HepG2 (cell line): ENCODE measurements at regions not wholly inside any gene's neighbourhood (a gene's known extent, or its start where the extent isn't known, plus 50 kb on each side); places are given as distances from the start of the nearest gene placed in this dataset.

Experiments
- ATAC-seq: fragments of 200-7000 bp; cut with Tn5 transposase; 3 replicates; pipeline ENCODE4 v1.9.1; 2020; ENCODE audit warnings: mild to moderate bottlenecking, moderate library complexity
- BruUV-seq: library from RNA; stranded (reverse); fragments of 400-500 nt; replicated peaks from 2 replicates; lab custom pipeline; 2021; lab: Mats Ljungman, UMichigan
- CTCF ChIA-PET: fragments of 300-600 bp; formaldehyde crosslinking; extraction: SDS; loops from one replicate; lab custom pipeline; 2021; ENCODE audit warnings: low total read pairs, inconsistent platforms, low intra/inter-chr PET ratio; lab: Yijun Ruan, JAX
- POLR2A ChIA-PET: fragments of 350-600 bp; sonication (Branson Sonifier 250); formaldehyde crosslinking; loops from one replicate; lab custom pipeline; 2020; ENCODE audit warnings: antibody characterized with exemption, inconsistent platforms; lab: Yijun Ruan, JAX
- DNase-seq: peaks from one replicate; pipeline ENCODE4 v3.0.0-alpha.2; 2015; ENCODE audit warnings: low spot score
- FAIRE-seq: peaks from 3 replicates; lab custom pipeline; 2011; peaks lifted over from hg19 to GRCh38; lab: Jason Lieb, UNC
- H2AFZ ChIP-seq: one replicate; pipeline ENCODE4 v1.6.1; 2011; ENCODE audit warnings: low read length, inconsistent platforms
- H3K27ac ChIP-seq: fragments of 300-600 bp; 3 replicates; pipeline ENCODE4 v1.8.0; 2011; ENCODE audit warnings: mixed run types, mild to moderate bottlenecking, mixed read lengths, low read length, inconsistent platforms; ENCODE audit not compliant: insufficient read depth; ENCODE audit errors: extremely low read length
- H3K27me3 ChIP-seq, 2 experiments: fragments of 200-600 bp in 1 of 2; 2 replicates in 1 of 2; 3 replicates in 1 of 2; pipeline versions ENCODE4 v1.6.0 to v1.8.0; 2011; ENCODE audit warnings: low read length in 2 of 2, mild to moderate bottlenecking in 2 of 2, moderate library complexity in 2 of 2, inconsistent platforms in 1 of 2; ENCODE audit not compliant: insufficient read depth in 2 of 2, control insufficient read depth in 1 of 2
- H3K36me3 ChIP-seq, 2 experiments: fragments of 200-600 bp in 1 of 2; replicated peaks in 1 of 2; 2 replicates in 1 of 2; 3 replicates in 1 of 2; pipeline versions ENCODE4 v1.5.1 to v1.8.0; 2011; ENCODE audit warnings: low read length in 2 of 2, inconsistent platforms in 1 of 2; ENCODE audit not compliant: insufficient read depth in 2 of 2, control insufficient read depth in 1 of 2
- H3K4me1 ChIP-seq: 2 replicates; pipeline ENCODE4 v1.5.1; 2012; ENCODE audit warnings: low read length, inconsistent platforms; ENCODE audit not compliant: insufficient read depth
- H3K4me2 ChIP-seq: 2 replicates; pipeline ENCODE4 v1.6.0; 2011; ENCODE audit warnings: low read depth, low read length, inconsistent platforms
- H3K4me3 ChIP-seq, 3 experiments: fragments of 200-600 bp in 1 of 3; sonication (generic), shearing (Covaris generic) in 1 of 3; replicated peaks in 1 of 3; 2 replicates each; pipeline ENCODE4 v1.5.1; 2011 to 2016; ENCODE audit warnings: low read length in 3 of 3, inconsistent platforms in 2 of 3, low read depth in 2 of 3, mild to moderate bottlenecking in 2 of 3, control low read depth in 1 of 3, mixed read lengths in 1 of 3; ENCODE audit not compliant: insufficient read depth in 1 of 3
- H3K79me2 ChIP-seq: one replicate; pipeline ENCODE4 v1.6.1; 2011; ENCODE audit warnings: low read length, inconsistent platforms; ENCODE audit not compliant: insufficient read depth
- H3K9ac ChIP-seq: 2 replicates; pipeline ENCODE4 v1.6.0; 2011; ENCODE audit warnings: mild to moderate bottlenecking, low read depth, low read length, inconsistent platforms; ENCODE audit not compliant: insufficient read depth
- H3K9me3 ChIP-seq: 2 replicates; pipeline ENCODE4 v1.5.1; 2012; ENCODE audit warnings: mild to moderate bottlenecking, low read length
- H4K20me1 ChIP-seq: 2 replicates; pipeline ENCODE4 v1.6.0; 2011; ENCODE audit warnings: inconsistent platforms, mild to moderate bottlenecking, low read length, moderate library complexity; ENCODE audit not compliant: insufficient read depth
- MAFK ChIP-seq, 2 experiments: IDR thresholded peaks in 1 of 2; conservative IDR thresholded peaks in 1 of 2; 2 replicates each; pipeline ENCODE4 v1.6.1; 2011; ENCODE audit warnings: improper control_type of control experiment in 2 of 2, low read length in 2 of 2
- WGBS: methylation state at CpG from one replicate; pipeline ENCODE4 v1.1.6; 2017; ENCODE audit warnings: low lambda C conversion rate; 5-methylcytosine and 5-hydroxymethylcytosine counted together
- in situ Hi-C: cut with HindIII; loops from 2 replicates; pipeline ENCODE4 v1.10.0; 2017; ENCODE audit warnings: low pct_unique_long_range_greater_than_20kb; ENCODE audit not compliant: extremely low pct_ligation_motif_present
- intact Hi-C: fragments of 100-400 bp; cut with micrococcal nuclease; formaldehyde crosslinking; loops from one replicate; pipeline ENCODE4 v1.10.0; 2022; ENCODE audit not compliant: unreplicated experiment
- TF ChIP-seq, protein P1 (sequence below): sonication (generic); formaldehyde crosslinking; IDR thresholded peaks from 2 replicates; pipeline ENCODE4 v1.4.0; 2020; ENCODE audit warnings: missing genetic modification reagents
- TF ChIP-seq, protein P2 (sequence below): IDR thresholded peaks from 2 replicates; pipeline ENCODE4 v1.6.1; 2016; ENCODE audit warnings: missing biosample characterization, missing genetic modification reagents, low read depth

DNA sequence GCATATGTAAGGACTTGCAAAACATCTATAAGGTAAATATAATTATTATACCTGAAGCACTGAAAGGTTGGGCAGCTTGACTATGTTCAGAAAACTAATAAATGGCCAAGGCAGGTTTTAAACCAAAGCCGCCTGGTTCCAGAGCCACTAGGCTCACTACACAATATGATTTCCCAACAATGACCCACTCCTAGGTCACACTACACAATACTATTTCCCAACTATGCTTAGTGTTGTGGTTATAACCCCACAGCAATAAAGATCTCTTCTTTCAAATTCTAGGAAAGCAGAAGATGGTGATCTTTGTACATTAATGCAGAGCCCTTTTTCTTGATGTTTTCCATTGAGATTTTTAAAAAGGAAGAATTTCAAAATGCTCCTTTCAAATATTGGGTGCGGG, 180.4 kb downstream of the CYRIA start (continued):
- TF ChIP-seq, protein P1, sequence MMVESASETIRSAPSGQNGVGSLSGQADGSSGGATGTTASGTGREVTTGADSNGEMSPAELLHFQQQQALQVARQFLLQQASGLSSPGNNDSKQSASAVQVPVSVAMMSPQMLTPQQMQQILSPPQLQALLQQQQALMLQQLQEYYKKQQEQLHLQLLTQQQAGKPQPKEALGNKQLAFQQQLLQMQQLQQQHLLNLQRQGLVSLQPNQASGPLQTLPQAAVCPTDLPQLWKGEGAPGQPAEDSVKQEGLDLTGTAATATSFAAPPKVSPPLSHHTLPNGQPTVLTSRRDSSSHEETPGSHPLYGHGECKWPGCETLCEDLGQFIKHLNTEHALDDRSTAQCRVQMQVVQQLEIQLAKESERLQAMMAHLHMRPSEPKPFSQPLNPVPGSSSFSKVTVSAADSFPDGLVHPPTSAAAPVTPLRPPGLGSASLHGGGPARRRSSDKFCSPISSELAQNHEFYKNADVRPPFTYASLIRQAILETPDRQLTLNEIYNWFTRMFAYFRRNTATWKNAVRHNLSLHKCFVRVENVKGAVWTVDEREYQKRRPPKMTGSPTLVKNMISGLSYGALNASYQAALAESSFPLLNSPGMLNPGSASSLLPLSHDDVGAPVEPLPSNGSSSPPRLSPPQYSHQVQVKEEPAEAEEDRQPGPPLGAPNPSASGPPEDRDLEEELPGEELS (CRISPR knock-in tag) = no peak

DNA sequence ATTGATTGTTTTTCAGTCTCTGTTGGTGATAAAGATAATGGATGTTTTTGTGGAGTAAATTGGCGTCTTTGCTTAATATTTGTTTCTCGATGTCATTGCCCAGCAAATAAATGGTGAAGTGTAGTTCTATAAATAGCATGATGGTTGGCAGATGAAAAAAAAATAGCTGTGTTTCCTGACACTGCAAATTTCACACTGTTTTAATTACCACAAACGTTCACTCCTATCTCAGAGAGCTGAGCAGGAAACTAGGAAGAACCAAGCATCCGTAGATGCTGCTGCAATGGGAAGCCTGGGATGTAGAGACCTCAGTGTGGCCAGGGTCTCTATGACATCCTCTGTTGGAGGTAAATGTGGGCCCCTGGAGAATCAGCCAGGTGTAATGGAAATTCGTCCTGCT, 183.2 kb downstream of the CYRIA start:
- ChIA-PET CTCF (no interaction called here), POLR2A (no interaction called here)
- no peak overlapping the region for H3K4me2 ChIP-seq
- H3K4me1 ChIP-seq = no peaks in the 10 kb centered on the region
- no peak overlapping the region for H3K27ac ChIP-seq
- DNase-seq = no peak
- intact Hi-C loops (no loop called here), in situ Hi-C loops (loop anchor here (10.0 kb wide), 1 partner anchor 538 kb away; the partner anchor contains the start of gene MYCN)
- H3K36me3 ChIP-seq = no peaks in the 10 kb centered on the region
- H4K20me1 ChIP-seq = no peaks in the 10 kb centered on the region
- no peak overlapping the region for H3K4me3 ChIP-seq
- TF ChIP-seq, protein P2, sequence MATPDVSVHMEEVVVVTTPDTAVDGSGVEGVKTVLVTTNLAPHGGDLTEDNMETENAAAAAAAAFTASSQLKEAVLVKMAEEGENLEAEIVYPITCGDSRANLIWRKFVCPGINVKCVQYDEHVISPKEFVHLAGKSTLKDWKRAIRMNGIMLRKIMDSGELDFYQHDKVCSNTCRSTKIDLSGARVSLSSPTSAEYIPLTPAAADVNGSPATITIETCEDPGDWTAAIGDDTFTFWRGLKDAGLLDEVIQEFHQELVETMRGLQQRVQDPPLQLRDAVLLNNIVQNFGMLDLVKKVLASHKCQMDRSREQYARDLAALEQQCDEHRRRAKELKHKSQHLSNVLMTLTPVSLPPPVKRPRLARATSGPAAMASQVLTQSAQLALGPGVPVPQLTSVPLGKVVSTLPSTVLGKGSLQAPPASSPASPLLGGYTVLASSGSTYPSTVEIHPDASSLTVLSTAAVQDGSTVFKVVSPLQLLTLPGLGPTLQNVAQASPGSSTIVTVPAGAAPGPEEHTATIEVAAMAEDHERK (CRISPR knock-in tag) = no peak
- peak in 1 of 2 experiments; percentile 36; a peak in 1 of 4 replicates for TF ChIP-seq MAFK (conservative IDR thresholded peaks at IDR 0.05 in 1 of 2, IDR thresholded peaks at IDR 0.05 in 1 of 2; ENCODE audit: low read length in 2 of 2)
- WGBS = 49% methylated on average over 5 of the region's 5 CpGs
- no peaks in the 10 kb centered on the region for H3K9me3 ChIP-seq
- ATAC-seq = no peak
- H3K9ac ChIP-seq = no peak overlapping the region
- no peak for FAIRE-seq
- no TSS peak for BruUV-seq
- H2AFZ ChIP-seq = no peak overlapping the region
- H3K79me2 ChIP-seq = no peaks in the 10 kb centered on the region
- no peaks in the 10 kb centered on the region; a peak in 1 of 5 replicates for H3K27me3 ChIP-seq
